AG09309 (cell line): ENCODE measurements at regions not wholly inside any gene's neighbourhood (a gene's known extent, or its start where the extent isn't known, plus 50 kb on each side); places are given as distances from the start of the nearest gene placed in this dataset.

ENCODE experiments used
- DNase-seq: peaks from one replicate; pipeline ENCODE4 v3.0.0-alpha.2; 2010; ENCODE audit warnings: low read depth
- H3K4me3 ChIP-seq: 2 replicates; pipeline ENCODE4 v1.5.1; 2011; ENCODE audit warnings: mild to moderate bottlenecking, low read depth, low read length, moderate library complexity; ENCODE audit not compliant: control insufficient read depth
- TF ChIP-seq, protein P1 (sequence below): IDR thresholded peaks from 2 replicates; pipeline ENCODE4 v1.5.1; 2011; ENCODE audit warnings: mild to moderate bottlenecking, low read depth, low read length, inconsistent platforms; ENCODE audit not compliant: insufficient read depth, control insufficient read depth; ENCODE audit errors: missing control alignments

GRCh38 chr12:58787021-58787760 is 133.1 kb downstream of the LRIG3 start:
- TF ChIP-seq, protein P1, sequence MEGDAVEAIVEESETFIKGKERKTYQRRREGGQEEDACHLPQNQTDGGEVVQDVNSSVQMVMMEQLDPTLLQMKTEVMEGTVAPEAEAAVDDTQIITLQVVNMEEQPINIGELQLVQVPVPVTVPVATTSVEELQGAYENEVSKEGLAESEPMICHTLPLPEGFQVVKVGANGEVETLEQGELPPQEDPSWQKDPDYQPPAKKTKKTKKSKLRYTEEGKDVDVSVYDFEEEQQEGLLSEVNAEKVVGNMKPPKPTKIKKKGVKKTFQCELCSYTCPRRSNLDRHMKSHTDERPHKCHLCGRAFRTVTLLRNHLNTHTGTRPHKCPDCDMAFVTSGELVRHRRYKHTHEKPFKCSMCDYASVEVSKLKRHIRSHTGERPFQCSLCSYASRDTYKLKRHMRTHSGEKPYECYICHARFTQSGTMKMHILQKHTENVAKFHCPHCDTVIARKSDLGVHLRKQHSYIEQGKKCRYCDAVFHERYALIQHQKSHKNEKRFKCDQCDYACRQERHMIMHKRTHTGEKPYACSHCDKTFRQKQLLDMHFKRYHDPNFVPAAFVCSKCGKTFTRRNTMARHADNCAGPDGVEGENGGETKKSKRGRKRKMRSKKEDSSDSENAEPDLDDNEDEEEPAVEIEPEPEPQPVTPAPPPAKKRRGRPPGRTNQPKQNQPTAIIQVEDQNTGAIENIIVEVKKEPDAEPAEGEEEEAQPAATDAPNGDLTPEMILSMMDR, result no peak
- DNase-seq, result no peak

DNA sequence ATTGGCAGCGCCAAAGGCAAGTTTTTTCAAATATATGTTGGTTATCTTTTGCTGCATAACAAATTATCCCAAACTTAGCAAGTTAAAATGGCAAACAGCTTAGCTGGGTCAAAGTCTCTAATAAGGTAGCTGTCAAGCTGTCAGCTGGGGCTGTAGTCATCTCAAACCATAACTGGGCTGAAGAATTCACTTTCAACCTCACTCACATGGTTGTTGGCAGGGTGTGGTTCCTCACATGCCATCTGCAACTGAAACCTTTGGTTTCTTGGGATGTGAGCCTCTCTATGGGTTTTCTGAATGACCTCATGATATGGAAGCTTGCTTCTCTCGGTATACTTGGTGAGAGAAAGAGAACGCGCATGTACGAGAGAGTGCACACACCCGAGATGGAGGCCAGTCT is 125.4 kb downstream of the LRIG3 start:
- H3K4me3 ChIP-seq, result no peak overlapping the region
- TF ChIP-seq, protein P1, result no peak
- DNase-seq, result no peak

More at GRCh38 chr12:58787021-58787760, 133.1 kb downstream of the LRIG3 start:
- no peak overlapping the region for H3K4me3 ChIP-seq

DNA sequence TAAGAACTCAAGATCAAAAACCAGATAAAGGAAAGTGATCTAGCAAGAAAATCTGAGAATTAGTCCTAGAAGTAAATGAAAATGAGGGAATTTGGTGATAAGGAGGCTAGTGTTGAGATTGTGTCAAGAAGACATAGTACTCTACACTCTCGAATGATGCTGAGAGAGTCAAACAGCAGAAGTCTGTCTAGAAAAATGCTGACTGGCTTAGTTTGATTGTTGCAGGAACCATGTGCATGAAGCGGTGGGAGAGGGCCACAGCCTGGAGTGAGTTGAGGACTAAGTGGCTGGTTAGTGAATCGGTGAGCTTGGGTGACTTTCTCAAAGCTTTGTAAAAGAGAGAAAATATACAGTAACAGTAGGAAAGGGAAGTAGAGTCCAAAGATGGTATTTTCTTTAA is 124.5 kb downstream of the LRIG3 start:
- TF ChIP-seq, protein P1, result no peak
- no peak overlapping the region for H3K4me3 ChIP-seq
- no peak for DNase-seq

DNA sequence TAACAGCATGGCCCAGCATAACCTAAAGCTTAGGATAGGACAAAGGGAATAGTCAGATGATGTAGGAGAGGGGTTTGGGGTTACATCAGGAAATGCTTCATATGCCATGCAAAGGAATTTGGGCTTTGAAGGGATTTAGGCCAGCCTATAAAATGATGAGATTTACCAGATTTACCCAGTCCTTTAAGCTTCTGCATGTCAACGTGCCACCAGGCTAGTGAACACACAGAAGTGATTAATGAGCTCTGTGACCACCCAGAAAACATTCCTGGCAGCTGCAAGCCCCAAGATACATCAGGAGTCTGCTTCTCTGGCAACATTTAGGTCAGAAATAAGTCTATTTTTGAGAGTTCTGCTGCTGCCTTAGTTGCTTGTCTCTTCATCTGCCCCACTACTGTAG is 118.3 kb downstream of the LRIG3 start:
- TF ChIP-seq, protein P1, result no peak
- H3K4me3 ChIP-seq, result no peak overlapping the region
- DNase-seq, result no peak

DNA sequence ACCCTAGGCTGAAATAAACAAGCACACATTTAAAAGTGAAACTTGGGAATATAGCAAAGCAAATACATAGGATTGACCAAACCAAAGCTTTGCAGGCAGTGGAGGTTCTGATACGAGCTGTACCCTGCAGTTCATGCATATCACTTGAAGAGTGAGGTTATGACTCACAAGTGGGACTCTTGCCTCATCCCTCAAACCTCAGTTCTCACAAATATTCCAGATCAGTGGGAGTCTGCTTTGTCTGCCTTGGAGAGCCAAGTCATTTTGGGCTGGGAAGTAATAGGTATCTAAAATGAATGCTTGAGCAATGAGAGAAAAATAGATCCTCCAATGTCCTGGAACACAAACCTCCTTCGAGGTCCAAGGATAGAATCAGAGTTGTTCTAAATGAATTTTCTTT is 116.4 kb downstream of the LRIG3 start:
- DNase-seq, result peak; percentile 71
- TF ChIP-seq, protein P1, result no peak
- H3K4me3 ChIP-seq, result no peak overlapping the region

DNA sequence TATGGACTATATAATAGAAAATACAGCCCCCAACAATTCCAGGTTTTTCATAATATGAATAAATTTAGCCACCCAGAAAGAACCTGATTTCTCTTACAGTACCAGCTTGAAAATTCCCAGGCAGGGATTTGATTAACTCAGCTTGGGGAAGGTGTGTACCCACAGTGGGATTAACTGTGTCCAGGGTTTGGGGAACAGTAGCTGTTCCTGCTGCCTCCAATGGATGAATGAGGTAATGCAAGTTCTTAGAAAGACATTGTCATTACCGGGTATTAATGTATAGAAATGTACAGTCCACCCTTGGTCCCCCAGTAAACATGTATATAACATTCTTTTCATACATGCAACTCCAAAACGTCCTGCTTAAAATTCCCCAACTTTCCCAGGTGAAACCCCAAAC is 115.6 kb downstream of the LRIG3 start:
- no peak overlapping the region for H3K4me3 ChIP-seq
- TF ChIP-seq, protein P1, result peak; percentile 24
- DNase-seq, result no peak
